ENCODE measurements at regions not wholly inside any gene's neighbourhood (a gene's known extent, or its start where the extent isn't known, plus 50 kb on each side); places are given as distances from the start of the nearest gene placed in this dataset.

GRCh38 chr14:22493753-22494152, 95.3 kb downstream of the DAD1 start:
- no peaks in the 10 kb centered on the region for H3K79me1 ChIP-seq (ENCODE audit: low read depth in 1 of 2, low read length in 2 of 2)
- in situ Hi-C loops (cut with MboI; ENCODE audit: low sequenced_read_pairs) (no loop called here), intact Hi-C loops (cut with micrococcal nuclease) (no loop called here), dilution Hi-C loops (cut with HindIII; ENCODE audit: low sequenced_read_pairs, unreplicated experiment) (no loop called here)
- H2BK15ac ChIP-seq (ENCODE audit: low read depth, low read length) = no peak overlapping the region
- H2BK5ac ChIP-seq (ENCODE audit: low read depth, low read length, poor library complexity, severe bottlenecking) = no peak overlapping the region
- H3K27ac ChIP-seq (ENCODE audit: insufficient read depth, low read length) = no peak overlapping the region
- no peaks in the 10 kb centered on the region for H3K4me1 ChIP-seq (ENCODE audit: control insufficient read depth, insufficient read depth, low read length)
- H3K9me1 ChIP-seq (ENCODE audit: insufficient read depth, low read length) = no peaks in the 10 kb centered on the region
- WGBS, 2 experiments (ENCODE audit: extremely low coverage in 2 of 2, insufficient read length in 1 of 2) = no CpG with 5 or more reads among the region's 2 CpGs
- no peaks in the 10 kb centered on the region for H3K36me3 ChIP-seq (ENCODE audit: control insufficient read depth, insufficient read depth, low read length)
- H3K4me3 ChIP-seq (ENCODE audit: insufficient read depth, low read depth, low read length) = no peak overlapping the region
- H4K91ac ChIP-seq (ENCODE audit: insufficient read depth, low read depth, low read length) = no peak overlapping the region
- BruUV-seq (replicated peaks) = no TSS peak
- ATAC-seq (ENCODE audit: low read depth) (no peak), DNase-seq (no peak)
- no peak overlapping the region for H3K56ac ChIP-seq (ENCODE audit: extremely low read depth, insufficient read depth, low read length)
- no peak overlapping the region for H3K4ac ChIP-seq (ENCODE audit: low read depth, low read length)
- no peaks in the 10 kb centered on the region for H3K9me3 ChIP-seq (ENCODE audit: control insufficient read depth, insufficient read depth, low read length)
- ChIA-PET POLR2A (ENCODE audit: unreplicated experiment) (no interaction called here), CTCF (no interaction called here)
- TF ChIP-seq FOS (IDR thresholded peaks at IDR 0.05; ENCODE audit: low read depth, low read length) = no peak
- TF ChIP-seq CHD1 (IDR thresholded peaks at IDR 0.05; ENCODE audit: low read depth, low read length) = no peak
- no peak for TF ChIP-seq MAFK (IDR thresholded peaks at IDR 0.05; ENCODE audit: low read depth, low read length)
- no peak for TF ChIP-seq POLR2A (IDR thresholded peaks at IDR 0.05; ENCODE audit: low read depth, low read length)
- no peak for TF ChIP-seq BHLHE40 (IDR thresholded peaks at IDR 0.05; ENCODE audit: low read depth, low read length)
- TF ChIP-seq MXI1 (IDR thresholded peaks at IDR 0.05; ENCODE audit: borderline replicate concordance, low read depth, low read length) = no peak
- TF ChIP-seq, protein P1, sequence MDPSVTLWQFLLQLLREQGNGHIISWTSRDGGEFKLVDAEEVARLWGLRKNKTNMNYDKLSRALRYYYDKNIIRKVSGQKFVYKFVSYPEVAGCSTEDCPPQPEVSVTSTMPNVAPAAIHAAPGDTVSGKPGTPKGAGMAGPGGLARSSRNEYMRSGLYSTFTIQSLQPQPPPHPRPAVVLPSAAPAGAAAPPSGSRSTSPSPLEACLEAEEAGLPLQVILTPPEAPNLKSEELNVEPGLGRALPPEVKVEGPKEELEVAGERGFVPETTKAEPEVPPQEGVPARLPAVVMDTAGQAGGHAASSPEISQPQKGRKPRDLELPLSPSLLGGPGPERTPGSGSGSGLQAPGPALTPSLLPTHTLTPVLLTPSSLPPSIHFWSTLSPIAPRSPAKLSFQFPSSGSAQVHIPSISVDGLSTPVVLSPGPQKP (IDR thresholded peaks at IDR 0.05; ENCODE audit: borderline replicate concordance, low read depth, low read length) = no peak
- no peak for TF ChIP-seq NFE2L2 (IDR thresholded peaks at IDR 0.05; ENCODE audit: low read depth, low read length)
- TF ChIP-seq RCOR1 (IDR thresholded peaks at IDR 0.05; ENCODE audit: insufficient replicate concordance, low read length) = no peak
- no peak for TF ChIP-seq CEBPB (IDR thresholded peaks at IDR 0.05; ENCODE audit: low read depth, low read length)
- TF ChIP-seq, protein P2, sequence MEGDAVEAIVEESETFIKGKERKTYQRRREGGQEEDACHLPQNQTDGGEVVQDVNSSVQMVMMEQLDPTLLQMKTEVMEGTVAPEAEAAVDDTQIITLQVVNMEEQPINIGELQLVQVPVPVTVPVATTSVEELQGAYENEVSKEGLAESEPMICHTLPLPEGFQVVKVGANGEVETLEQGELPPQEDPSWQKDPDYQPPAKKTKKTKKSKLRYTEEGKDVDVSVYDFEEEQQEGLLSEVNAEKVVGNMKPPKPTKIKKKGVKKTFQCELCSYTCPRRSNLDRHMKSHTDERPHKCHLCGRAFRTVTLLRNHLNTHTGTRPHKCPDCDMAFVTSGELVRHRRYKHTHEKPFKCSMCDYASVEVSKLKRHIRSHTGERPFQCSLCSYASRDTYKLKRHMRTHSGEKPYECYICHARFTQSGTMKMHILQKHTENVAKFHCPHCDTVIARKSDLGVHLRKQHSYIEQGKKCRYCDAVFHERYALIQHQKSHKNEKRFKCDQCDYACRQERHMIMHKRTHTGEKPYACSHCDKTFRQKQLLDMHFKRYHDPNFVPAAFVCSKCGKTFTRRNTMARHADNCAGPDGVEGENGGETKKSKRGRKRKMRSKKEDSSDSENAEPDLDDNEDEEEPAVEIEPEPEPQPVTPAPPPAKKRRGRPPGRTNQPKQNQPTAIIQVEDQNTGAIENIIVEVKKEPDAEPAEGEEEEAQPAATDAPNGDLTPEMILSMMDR (conservative IDR thresholded peaks at IDR 0.05; ENCODE audit: low read depth, low read length) = no peak
- no peak for TF ChIP-seq USF2 (IDR thresholded peaks at IDR 0.05; ENCODE audit: low read depth, low read length)
- no peak for TF ChIP-seq SMC3 (IDR thresholded peaks at IDR 0.05; ENCODE audit: low read depth, low read length)
- H4K5ac ChIP-seq (ENCODE audit: low read depth, low read length) = no peak overlapping the region
- H2AK9ac ChIP-seq (replicated peaks; ENCODE audit: low read depth, low read length, poor library complexity) = no peak overlapping the region
- no peak overlapping the region for H2BK20ac ChIP-seq (ENCODE audit: low read depth, low read length)
- H2AK5ac ChIP-seq (ENCODE audit: low read depth, low read length) = no peak overlapping the region
- no peak overlapping the region for H3K18ac ChIP-seq (ENCODE audit: low read depth, low read length)
- H3K23ac ChIP-seq (ENCODE audit: low read depth, low read length) = no peak overlapping the region
- H2BK120ac ChIP-seq (ENCODE audit: low read depth, low read length) = no peak overlapping the region
- H3K4me2 ChIP-seq (ENCODE audit: low read depth, low read length) = no peak overlapping the region
- H3K27me3 ChIP-seq (ENCODE audit: control insufficient read depth, insufficient read depth, low read length) = peaks cover 52% of the 10 kb centered on the region
- H3K9ac ChIP-seq (ENCODE audit: low read depth, low read length) = no peak overlapping the region
- no peaks in the 10 kb centered on the region for H4K20me1 ChIP-seq (ENCODE audit: insufficient read depth, low read length)
- H4K8ac ChIP-seq (ENCODE audit: low read depth in 2 of 2, low read length in 2 of 2) = no peak overlapping the region
- no peak overlapping the region for H2AFZ ChIP-seq (replicated peaks; ENCODE audit: low read length, poor library complexity)
- no peak overlapping the region for H3K14ac ChIP-seq (replicated peaks; ENCODE audit: low read depth, low read length)

All from IMR-90 (cell line).